ENCODE measurements at regions not wholly inside any gene's neighbourhood (a gene's known extent, or its start where the extent isn't known, plus 50 kb on each side); places are given as distances from the start of the nearest gene placed in this dataset.
"Not testable (repeated sequence)": the region's sequence is repeated elsewhere in the genome, so short reads cannot be mapped to it uniquely, and the experiment has no call there.

- TF ChIP-seq CTCF (IDR thresholded peaks at IDR 0.05; ENCODE audit: low read depth, low read length, missing control alignments): no peak
- DNase-seq (ENCODE audit: low read depth): no peak
- no peak overlapping the region for H3K4me3 ChIP-seq (ENCODE audit: low read depth, low read length)
- in situ Hi-C loops (cut with HindIII; ENCODE audit: low sequenced_read_pairs): no loop called here
These were observed 57.5 kb upstream of the EPHB1 start for GRCh38 chr3:134737516-134737915.

- in situ Hi-C loops (cut with HindIII; ENCODE audit: low sequenced_read_pairs); DNase-seq (ENCODE audit: low read depth); H3K4me3 ChIP-seq (ENCODE audit: low read depth, low read length): not testable (repeated sequence)
These were observed 55.0 kb upstream of the EPHB1 start for GRCh38 chr3:134740077-134740476.

GRCh38 chr3:134742202-134742601 is 52.9 kb upstream of the EPHB1 start:
- no peak for DNase-seq (ENCODE audit: low read depth)
- no peak overlapping the region for H3K4me3 ChIP-seq (ENCODE audit: low read depth, low read length)
- in situ Hi-C loops (cut with HindIII; ENCODE audit: low sequenced_read_pairs): no loop called here
- no peak for TF ChIP-seq CTCF (IDR thresholded peaks at IDR 0.05; ENCODE audit: low read depth, low read length, missing control alignments)

GRCh38 chr3:134743006-134743405 is 52.1 kb upstream of the EPHB1 start:
- in situ Hi-C loops (cut with HindIII; ENCODE audit: low sequenced_read_pairs): no loop called here
- no peak overlapping the region for H3K4me3 ChIP-seq (ENCODE audit: low read depth, low read length)
- no peak for TF ChIP-seq CTCF (IDR thresholded peaks at IDR 0.05; ENCODE audit: low read depth, low read length, missing control alignments)
- DNase-seq (ENCODE audit: low read depth): no peak

All from astrocyte of the cerebellum (primary cell).